Fibroblast of skin of right biceps (primary cell): ENCODE measurements at regions not wholly inside any gene's neighbourhood (a gene's known extent, or its start where the extent isn't known, plus 50 kb on each side); places are given as distances from the start of the nearest gene placed in this dataset.
"Not testable (repeated sequence)": the region's sequence is repeated elsewhere in the genome, so short reads cannot be mapped to it uniquely, and the experiment has no call there.

ENCODE experiments used
- DNase-seq: peaks from one replicate; pipeline ENCODE4 v3.0.0-alpha.2; 2013

- DNase-seq, result peak; percentile 2
These were observed 57.1 kb upstream of the KIF2B start for GRCh38 chr17:53765609-53766008.

- no peak for DNase-seq
These were observed 57.6 kb upstream of the KIF2B start for GRCh38 chr17:53765129-53765528.

GRCh38 chr17:53757559-53757958, 65.2 kb upstream of the KIF2B start:
- no peak for DNase-seq

GRCh38 chr17:53757116-53757515, 65.6 kb upstream of the KIF2B start:
- DNase-seq, result not testable (repeated sequence)

- peak; percentile 53 for DNase-seq
These were observed 73.5 kb upstream of the KIF2B start for GRCh38 chr17:53749178-53749577.

- DNase-seq, result not testable (repeated sequence)
These were observed 74.4 kb upstream of the KIF2B start for GRCh38 chr17:53748159-53748820.

- DNase-seq, result no peak
These were observed 82.4 kb upstream of the KIF2B start for GRCh38 chr17:53740312-53740711.

- DNase-seq, result no peak
These were observed 86.0 kb upstream of the KIF2B start for GRCh38 chr17:53736516-53737240.

GRCh38 chr17:53724726-53725125, 98.0 kb upstream of the KIF2B start:
- DNase-seq, result peak; percentile 15

- DNase-seq, result peak; percentile 100
These were observed 100.3 kb upstream of the KIF2B start for GRCh38 chr17:53722407-53722806.

GRCh38 chr17:53721101-53721500, 101.6 kb upstream of the KIF2B start:
- no peak for DNase-seq

- peak; percentile 70 for DNase-seq
These were observed 103.5 kb upstream of the KIF2B start for GRCh38 chr17:53719229-53719628.

- no peak for DNase-seq
These were observed 115.2 kb upstream of the KIF2B start for GRCh38 chr17:53707566-53707965.

GRCh38 chr17:53696286-53696685, 126.4 kb upstream of the KIF2B start:
- no peak for DNase-seq

- DNase-seq, result no peak
These were observed 135.4 kb upstream of the KIF2B start for GRCh38 chr17:53687324-53687723.

- DNase-seq, result no peak
These were observed 142.0 kb upstream of the KIF2B start for GRCh38 chr17:53680745-53681144.

- no peak for DNase-seq
These were observed 153.9 kb upstream of the KIF2B start for GRCh38 chr17:53668854-53669253.

- DNase-seq, result no peak
These were observed 160.1 kb upstream of the KIF2B start for GRCh38 chr17:53662608-53663007.

GRCh38 chr17:53659181-53659580, 163.5 kb upstream of the KIF2B start:
- DNase-seq, result no peak

- DNase-seq, result peak; percentile 19
These were observed 167.1 kb upstream of the KIF2B start for GRCh38 chr17:53655591-53655990.

GRCh38 chr17:53649201-53649600, 173.5 kb upstream of the KIF2B start:
- DNase-seq, result no peak

GRCh38 chr17:53646835-53647234, 175.9 kb upstream of the KIF2B start:
- no peak for DNase-seq

- no peak for DNase-seq
These were observed 181.9 kb upstream of the KIF2B start for GRCh38 chr17:53640808-53641207.

GRCh38 chr17:53635444-53635843, 187.3 kb upstream of the KIF2B start:
- peak; percentile 16 for DNase-seq

GRCh38 chr17:53633856-53634255, 188.9 kb upstream of the KIF2B start:
- peak; percentile 30 for DNase-seq
